ENCODE measurements at regions not wholly inside any gene's neighbourhood (a gene's known extent, or its start where the extent isn't known, plus 50 kb on each side); places are given as distances from the start of the nearest gene placed in this dataset.
"Not testable (repeated sequence)": the region's sequence is repeated elsewhere in the genome, so short reads cannot be mapped to it uniquely, and the experiment has no call there.

DNA sequence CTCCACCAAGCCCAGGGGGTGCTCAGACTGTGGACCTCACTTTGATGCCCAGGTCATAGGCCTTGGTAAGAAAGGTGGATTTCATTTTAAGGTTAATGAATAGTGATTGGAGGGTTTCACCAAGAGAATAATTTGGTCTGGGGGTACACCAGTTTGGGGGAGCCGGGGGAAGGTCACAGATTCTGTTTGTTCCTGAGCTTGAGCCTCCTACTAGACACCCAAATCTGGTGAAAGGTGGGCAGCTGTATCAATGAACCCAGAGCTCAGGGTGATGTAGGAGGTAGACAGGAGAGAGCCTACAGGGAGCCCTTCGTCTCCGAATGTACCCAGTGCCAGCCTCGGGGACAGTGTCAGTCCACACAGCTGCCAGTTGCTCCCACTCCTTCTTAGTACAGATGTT, 63.7 kb upstream of the ATP12A start:
- no peak overlapping the region for H3K27ac Mint-ChIP-seq
- TF ChIP-seq, protein P1, sequence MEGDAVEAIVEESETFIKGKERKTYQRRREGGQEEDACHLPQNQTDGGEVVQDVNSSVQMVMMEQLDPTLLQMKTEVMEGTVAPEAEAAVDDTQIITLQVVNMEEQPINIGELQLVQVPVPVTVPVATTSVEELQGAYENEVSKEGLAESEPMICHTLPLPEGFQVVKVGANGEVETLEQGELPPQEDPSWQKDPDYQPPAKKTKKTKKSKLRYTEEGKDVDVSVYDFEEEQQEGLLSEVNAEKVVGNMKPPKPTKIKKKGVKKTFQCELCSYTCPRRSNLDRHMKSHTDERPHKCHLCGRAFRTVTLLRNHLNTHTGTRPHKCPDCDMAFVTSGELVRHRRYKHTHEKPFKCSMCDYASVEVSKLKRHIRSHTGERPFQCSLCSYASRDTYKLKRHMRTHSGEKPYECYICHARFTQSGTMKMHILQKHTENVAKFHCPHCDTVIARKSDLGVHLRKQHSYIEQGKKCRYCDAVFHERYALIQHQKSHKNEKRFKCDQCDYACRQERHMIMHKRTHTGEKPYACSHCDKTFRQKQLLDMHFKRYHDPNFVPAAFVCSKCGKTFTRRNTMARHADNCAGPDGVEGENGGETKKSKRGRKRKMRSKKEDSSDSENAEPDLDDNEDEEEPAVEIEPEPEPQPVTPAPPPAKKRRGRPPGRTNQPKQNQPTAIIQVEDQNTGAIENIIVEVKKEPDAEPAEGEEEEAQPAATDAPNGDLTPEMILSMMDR (IDR thresholded peaks at IDR 0.05) = no peak
- CTCF ChIA-PET = no interaction called here

DNA sequence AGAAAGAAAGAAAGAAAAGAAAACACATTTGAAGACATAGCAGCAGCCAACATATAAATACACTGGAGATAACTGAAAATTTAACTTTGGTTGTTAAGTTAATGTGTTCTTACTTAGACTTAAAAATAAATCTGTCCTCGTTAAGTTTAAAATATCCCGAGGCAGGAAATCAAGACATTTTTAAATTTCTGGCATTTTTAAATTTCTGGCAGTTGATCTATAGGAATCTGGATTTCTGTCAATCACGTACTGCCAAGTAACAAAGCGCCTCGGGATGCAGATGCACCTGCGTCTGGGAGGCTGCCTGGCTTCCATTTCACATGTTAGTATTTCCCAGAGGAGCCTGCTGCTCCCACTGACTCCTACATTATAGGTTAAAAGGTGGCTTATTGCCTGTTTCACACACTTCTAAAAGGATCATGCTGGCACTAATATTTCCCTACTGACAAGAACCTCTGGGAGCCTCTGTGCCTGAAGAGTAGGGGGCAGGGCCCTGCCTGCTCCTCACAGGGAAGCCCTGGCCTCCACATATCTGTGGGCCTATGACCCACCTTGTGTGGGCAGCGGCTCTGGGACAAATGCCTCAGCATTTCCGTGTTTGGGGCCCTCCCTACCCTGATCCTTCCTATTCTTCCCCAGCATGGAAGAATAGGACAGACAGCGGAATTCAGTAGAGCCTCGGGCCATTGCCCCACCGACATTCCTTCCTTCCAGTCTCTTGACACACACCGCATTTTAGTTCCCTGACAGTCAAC, 62.8 kb upstream of the ATP12A start:
- Mint-ChIP-seq H3K27me3 (no peaks in the 10 kb centered on the region), H3K36me3 (ENCODE audit: low read depth) (no peaks in the 10 kb centered on the region), H3K9me3 (no peaks in the 10 kb centered on the region), H3K27ac (no peak overlapping the region), H3K4me3 (no peak overlapping the region), H3K4me1 (peaks cover 14% of the 10 kb centered on the region)
- CTCF ChIA-PET = no interaction called here
- ATAC-seq (ENCODE audit: low read depth) (no peak), DNase-seq (no peak)
- POLR2A ChIA-PET = no interaction called here
- TF ChIP-seq, protein P1 (IDR thresholded peaks at IDR 0.05) = no peak
- intact Hi-C loops (cut with micrococcal nuclease) = no loop called here

More for the DNA sequence above, 63.7 kb upstream of the ATP12A start:
- Mint-ChIP-seq H3K4me1 (peaks cover 14% of the 10 kb centered on the region), H3K4me3 (no peak overlapping the region), H3K9me3 (no peaks in the 10 kb centered on the region), H3K36me3 (ENCODE audit: low read depth) (no peaks in the 10 kb centered on the region), H3K27me3 (no peaks in the 10 kb centered on the region)
- DNase-seq = no peak
- POLR2A ChIA-PET = no interaction called here
- no peak for ATAC-seq (ENCODE audit: low read depth)
- intact Hi-C loops (cut with micrococcal nuclease) = no loop called here

DNA sequence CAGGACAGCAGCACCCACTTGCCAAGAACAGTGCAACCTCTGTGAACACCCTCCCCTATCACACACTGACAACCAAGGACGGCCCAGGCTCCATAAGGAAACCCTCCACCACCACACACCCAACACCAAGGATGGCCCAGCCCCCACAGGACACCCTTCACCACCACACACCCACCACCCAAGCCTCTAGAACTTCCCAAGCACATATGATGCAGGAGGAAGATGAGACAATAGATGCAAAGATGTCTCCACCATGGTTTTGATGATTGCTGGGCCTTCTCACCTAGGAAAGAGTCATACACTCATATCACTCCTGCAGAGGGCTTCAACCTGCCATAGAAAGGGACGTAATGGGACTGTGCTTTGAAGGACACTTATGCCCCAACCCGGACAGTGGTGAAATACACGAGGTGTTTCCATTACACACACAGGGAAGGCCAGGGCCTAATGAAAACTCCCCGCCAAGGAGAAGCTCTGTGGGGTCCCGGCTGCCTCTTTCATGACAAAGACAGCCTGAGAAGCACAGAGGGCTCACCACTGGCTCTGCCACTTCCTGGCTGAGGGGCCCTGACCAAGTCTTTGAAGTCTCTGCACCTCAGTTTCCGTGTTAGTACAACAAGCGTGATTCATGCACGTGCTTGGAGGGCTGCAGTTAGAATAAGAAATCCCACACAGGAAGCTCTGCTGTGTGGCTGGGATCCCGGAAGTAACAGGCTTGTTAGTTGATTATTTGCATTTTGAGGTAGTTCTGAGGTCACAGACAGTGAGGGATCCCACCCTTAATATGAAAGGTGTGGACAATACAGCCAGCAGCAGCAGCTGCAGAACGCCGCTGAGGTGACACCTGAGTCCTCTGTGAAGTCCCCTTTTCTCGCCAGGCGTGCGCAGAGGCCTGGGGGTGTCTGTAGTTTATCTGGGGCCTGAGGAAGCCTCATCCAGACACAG, 61.9 kb upstream of the ATP12A start:
- Mint-ChIP-seq H3K36me3 (ENCODE audit: low read depth) (no peaks in the 10 kb centered on the region), H3K4me1 (peaks cover 14% of the 10 kb centered on the region), H3K27ac (peak overlapping the region; percentile 66), H3K4me3 (peak overlapping the region; percentile 7), H3K27me3 (no peaks in the 10 kb centered on the region), H3K9me3 (no peaks in the 10 kb centered on the region)
- TF ChIP-seq, protein P1 (IDR thresholded peaks at IDR 0.05) = no peak
- CTCF ChIA-PET = no interaction called here
- POLR2A ChIA-PET = interaction anchor here (1.0 kb wide), 1 partner anchor 304 kb away, joined by 3 read pairs; a partner anchor contains a TSS
- intact Hi-C loops (cut with micrococcal nuclease) = no loop called here
- DNase-seq = no peak
- ATAC-seq (ENCODE audit: low read depth) = peak; percentile 84

DNA sequence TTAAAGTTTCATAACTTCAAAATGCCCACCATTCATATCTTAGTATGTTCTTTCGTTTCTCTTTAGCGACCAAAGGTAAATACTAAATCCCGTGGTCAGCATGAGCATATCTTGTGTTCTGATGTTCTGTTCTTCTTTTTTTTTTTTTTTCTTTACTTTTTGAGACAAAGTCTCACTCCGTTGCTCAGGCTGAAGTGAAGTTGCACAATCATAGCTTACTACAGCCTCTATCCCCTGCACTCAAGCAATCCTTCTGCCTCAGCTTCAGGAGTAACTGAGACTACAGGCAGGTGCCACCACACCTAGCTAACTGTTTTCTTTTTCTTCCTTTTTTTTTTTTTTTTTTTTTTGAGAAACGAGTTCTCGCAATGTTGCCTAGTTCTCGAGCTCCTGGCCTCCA, 60.9 kb upstream of the ATP12A start:
- H3K4me3 Mint-ChIP-seq = no peak overlapping the region

DNA sequence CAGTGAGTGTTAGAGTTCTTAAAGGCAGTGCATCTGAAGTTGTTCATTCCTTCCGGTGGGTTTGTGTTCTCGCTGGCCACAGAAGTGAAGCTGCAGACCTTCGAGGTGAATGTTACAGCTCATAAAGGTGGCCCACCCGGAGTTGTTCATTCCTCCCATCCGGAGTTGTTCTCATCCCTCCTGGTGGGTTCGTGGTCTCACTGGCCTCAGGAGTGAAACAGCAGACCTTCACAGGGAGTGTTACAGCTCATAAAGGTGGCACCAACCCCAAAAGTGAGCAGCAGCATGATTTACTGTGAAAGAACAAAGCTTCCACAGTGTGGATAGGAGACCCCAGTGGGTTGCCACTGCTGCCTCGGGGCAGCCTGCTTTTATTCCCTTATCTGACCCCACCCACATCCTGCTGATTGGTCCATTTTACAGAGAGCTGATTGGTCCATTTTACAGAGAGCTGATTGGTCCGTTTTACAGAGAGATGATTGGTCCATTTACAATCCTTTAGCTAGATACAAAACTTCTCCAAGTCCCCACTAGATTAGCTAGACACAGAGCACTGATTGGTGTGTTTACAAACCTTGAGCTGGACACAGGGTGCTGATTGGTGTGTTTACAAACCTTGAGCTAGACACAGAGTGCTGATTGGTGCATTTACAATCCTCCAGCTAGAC, 57.6 kb upstream of the ATP12A start:
- CTCF ChIA-PET; H3K36me3 Mint-ChIP-seq (ENCODE audit: low read depth); POLR2A ChIA-PET; H3K27me3 Mint-ChIP-seq; H3K9me3 Mint-ChIP-seq; ATAC-seq (ENCODE audit: low read depth); H3K4me3 Mint-ChIP-seq; intact Hi-C loops (cut with micrococcal nuclease); H3K27ac Mint-ChIP-seq; DNase-seq: not testable (repeated sequence)
- H3K4me1 Mint-ChIP-seq = peaks cover 28% of the 10 kb centered on the region

More for the DNA sequence above, 60.9 kb upstream of the ATP12A start:
- CTCF ChIA-PET = no interaction called here
- H3K9me3 Mint-ChIP-seq = no peaks in the 10 kb centered on the region
- no peaks in the 10 kb centered on the region for H3K36me3 Mint-ChIP-seq (ENCODE audit: low read depth)
- ATAC-seq (ENCODE audit: low read depth) (no peak), DNase-seq (no peak)
- H3K4me1 Mint-ChIP-seq = peaks cover 14% of the 10 kb centered on the region
- TF ChIP-seq, protein P1 (IDR thresholded peaks at IDR 0.05) = no peak
- intact Hi-C loops (cut with micrococcal nuclease) = no loop called here
- no peak overlapping the region for H3K27ac Mint-ChIP-seq
- no peaks in the 10 kb centered on the region for H3K27me3 Mint-ChIP-seq
- POLR2A ChIA-PET = no interaction called here

Data from activated B cell treated with CpG ODN at 0.5 μM for 24 hours (primary cell).